GM12878 (cell line): ENCODE measurements at regions not wholly inside any gene's neighbourhood (a gene's known extent, or its start where the extent isn't known, plus 50 kb on each side); places are given as distances from the start of the nearest gene placed in this dataset.

Source experiments
- ATAC-seq: fragments of 200-7000 bp; cut with Tn5 transposase; 3 replicates; pipeline ENCODE4 v1.9.1; 2020; ENCODE audit warnings: mild to moderate bottlenecking, moderate library complexity
- BruUV-seq: library from RNA; stranded (reverse); fragments of 400-500 nt; replicated peaks from 2 replicates; lab custom pipeline; 2021; lab: Mats Ljungman, UMichigan
- CTCF ChIA-PET: fragments of 300-600 bp; sonication (Branson Sonifier 250); formaldehyde crosslinking; extraction: SDS; loops from one replicate; lab custom pipeline; 2021; ENCODE audit warnings: inconsistent platforms; lab: Yijun Ruan, JAX
- POLR2A ChIA-PET: fragments of 350-600 bp; formaldehyde crosslinking; extraction: SDS; loops from one replicate; lab custom pipeline; 2021; ENCODE audit warnings: inconsistent platforms; lab: Charles Lee
- RAD21 ChIA-PET: fragments of 300-600 bp; sonication (Branson Sonifier 250); formaldehyde crosslinking; loops from one replicate; lab custom pipeline; 2023; ENCODE audit warnings: antibody characterized with exemption; ENCODE audit not compliant: unreplicated experiment; lab: Charles Lee
- SMC1A ChIA-PET: fragments of 300-600 bp; sonication (Branson Sonifier 250); formaldehyde crosslinking; loops from one replicate; lab custom pipeline; 2023; ENCODE audit not compliant: unreplicated experiment, uncharacterized antibody; lab: Charles Lee
- DNase-seq: peaks from one replicate; pipeline ENCODE4 v3.0.0-alpha.2; 2011; ENCODE audit warnings: low read depth, low spot score
- FAIRE-seq: peaks from 3 replicates; lab custom pipeline; 2011; peaks lifted over from hg19 to GRCh38; lab: Jason Lieb, UNC
- H2AFZ ChIP-seq: 2 replicates; pipeline ENCODE4 v1.6.0; 2011; ENCODE audit warnings: low read depth, low read length, control low read depth; ENCODE audit not compliant: control insufficient read depth
- H3K27ac ChIP-seq: 2 replicates; pipeline ENCODE4 v1.5.1; 2011; ENCODE audit warnings: control low read depth; ENCODE audit not compliant: control insufficient read depth, insufficient read depth
- H3K27me3 ChIP-seq, 2 experiments: replicated peaks in 1 of 2; 2 replicates each; pipeline versions ENCODE4 v1.6.0 to v1.6.1; 2011; ENCODE audit warnings: low read length in 1 of 2; ENCODE audit not compliant: control insufficient read depth in 2 of 2, insufficient read depth in 2 of 2
- H3K36me3 ChIP-seq, 2 experiments: 2 replicates each; pipeline ENCODE4 v1.5.1; 2011; ENCODE audit warnings: low read length in 1 of 2; ENCODE audit not compliant: control insufficient read depth in 2 of 2, insufficient read depth in 2 of 2
- H3K4me1 ChIP-seq: 2 replicates; pipeline ENCODE4 v1.6.1; 2011; ENCODE audit warnings: mild to moderate bottlenecking, low read length, moderate library complexity, mixed read lengths; ENCODE audit not compliant: control insufficient read depth, insufficient read depth
- H3K4me2 ChIP-seq: 2 replicates; pipeline ENCODE4 v1.6.0; 2011; ENCODE audit warnings: control low read depth; ENCODE audit not compliant: control insufficient read depth, insufficient read depth
- H3K4me3 ChIP-seq: fragments of 200-600 bp; sonication (generic); 2 replicates; pipeline ENCODE4 v1.5.1; 2016
- H3K79me2 ChIP-seq: 2 replicates; pipeline ENCODE4 v1.6.0; 2011; ENCODE audit warnings: low read length; ENCODE audit not compliant: control insufficient read depth, insufficient read depth
- H3K9ac ChIP-seq: 2 replicates; pipeline ENCODE4 v1.8.0; 2011; ENCODE audit warnings: low read length, control low read depth, mixed read lengths; ENCODE audit not compliant: control insufficient read depth, insufficient read depth
- H3K9me3 ChIP-seq: replicated peaks from 3 replicates; pipeline ENCODE4 v1.5.1; 2011; ENCODE audit warnings: mild to moderate bottlenecking, low read length; ENCODE audit not compliant: control insufficient read depth, insufficient read depth
- H4K20me1 ChIP-seq: 2 replicates; pipeline ENCODE4 v1.6.0; 2011; ENCODE audit not compliant: control insufficient read depth, insufficient read depth
- CBX3 ChIP-seq: fragments of 200-600 bp; sonication (generic); IDR thresholded peaks from 2 replicates; pipeline ENCODE4 v1.6.1; 2016; ENCODE audit warnings: low read depth, borderline replicate concordance
- CHD2 ChIP-seq: IDR thresholded peaks from 2 replicates; pipeline ENCODE4 v1.6.1; 2011; ENCODE audit warnings: low read depth, low read length, improper control_type of control experiment, borderline replicate concordance
- ESRRA ChIP-seq: IDR thresholded peaks from 2 replicates; pipeline ENCODE4 v1.6.1; 2012; ENCODE audit warnings: mild to moderate bottlenecking, low read length, improper control_type of control experiment
- HDAC6 ChIP-seq: fragments of 200-600 bp; sonication (generic); IDR thresholded peaks from one replicate; pipeline ENCODE4 v1.8.0; 2017; ENCODE audit warnings: antibody characterized with exemption; ENCODE audit not compliant: unreplicated experiment
- NBN ChIP-seq: fragments of 450-650 bp; IDR thresholded peaks from 2 replicates; pipeline ENCODE4 v1.6.1; 2016
- POLR2AphosphoS2 ChIP-seq: IDR thresholded peaks from 2 replicates; pipeline ENCODE4 v1.6.1; 2011; ENCODE audit warnings: low read depth, mild to moderate bottlenecking, low read length, improper control_type of control experiment, moderate library complexity
- RAD21 ChIP-seq: IDR thresholded peaks from 2 replicates; pipeline ENCODE4 v1.6.1; 2011; ENCODE audit warnings: mild to moderate bottlenecking, low read depth, low read length, moderate library complexity; ENCODE audit not compliant: insufficient read depth
- SPI1 ChIP-seq: IDR thresholded peaks from 2 replicates; pipeline ENCODE4 v1.6.1; 2011; ENCODE audit warnings: low read depth, mild to moderate bottlenecking, low read length, moderate library complexity, borderline replicate concordance; ENCODE audit not compliant: insufficient read depth
- TARDBP ChIP-seq: IDR thresholded peaks from 2 replicates; pipeline ENCODE4 v1.6.1; 2016; ENCODE audit warnings: borderline replicate concordance
- TCF12 ChIP-seq: IDR thresholded peaks from 2 replicates; pipeline ENCODE4 v1.6.1; 2011; ENCODE audit warnings: low read depth, mild to moderate bottlenecking, low read length
- WRNIP1 ChIP-seq: IDR thresholded peaks from 2 replicates; pipeline ENCODE4 v1.6.1; 2011; ENCODE audit warnings: low read depth, low read length, improper control_type of control experiment, borderline replicate concordance
- ZNF207 ChIP-seq: fragments of 450-650 bp; IDR thresholded peaks from 2 replicates; pipeline ENCODE4 v1.6.1; 2014; ENCODE audit warnings: antibody characterized with exemption, mild to moderate bottlenecking, borderline replicate concordance
- WGBS: methylation state at CpG from one replicate; pipeline ENCODE4 v1.1.6; 2016; ENCODE audit warnings: low lambda C conversion rate; ENCODE audit not compliant: insufficient replicate concordance, insufficient coverage; ENCODE audit errors: missing lambda C conversion rate; 5-methylcytosine and 5-hydroxymethylcytosine counted together
- in situ Hi-C: fragments of 300-500 bp; cut with MboI; formaldehyde crosslinking; loops from 9 replicates; pipeline ENCODE4 v1.14.3; 2018; ENCODE audit warnings: mixed read lengths
- intact Hi-C: fragments of 100-400 bp; cut with micrococcal nuclease; formaldehyde crosslinking; loops from one replicate; pipeline ENCODE4 v1.14.2; 2022; ENCODE audit not compliant: unreplicated experiment
- TF ChIP-seq, protein P1 (sequence below): fragments of 450-650 bp; IDR thresholded peaks from 2 replicates; pipeline ENCODE4 v1.6.1; 2016; ENCODE audit warnings: mild to moderate bottlenecking
- TF ChIP-seq, protein P2 (sequence below): IDR thresholded peaks from 2 replicates; pipeline ENCODE4 v1.6.1; 2012; ENCODE audit warnings: low read depth, low read length, improper control_type of control experiment
- TF ChIP-seq, protein P3 (sequence below): fragments of 450-650 bp; IDR thresholded peaks from 2 replicates; pipeline ENCODE4 v1.6.1; 2016; ENCODE audit warnings: mild to moderate bottlenecking
- TF ChIP-seq, protein P4 (sequence below): fragments of 150-350 bp; IDR thresholded peaks from 2 replicates; pipeline ENCODE4 v1.6.1; 2014; ENCODE audit warnings: mild to moderate bottlenecking, low read depth, low read length
- TF ChIP-seq, protein P5 (sequence below): fragments of 450-650 bp; IDR thresholded peaks from 2 replicates; pipeline ENCODE4 v1.6.1; 2014; ENCODE audit warnings: mild to moderate bottlenecking
- TF ChIP-seq, protein P6 (sequence below): IDR thresholded peaks from 2 replicates; pipeline ENCODE4 v1.6.1; 2011; ENCODE audit warnings: mild to moderate bottlenecking, low read depth, low read length, moderate library complexity; ENCODE audit not compliant: insufficient replicate concordance

DNA sequence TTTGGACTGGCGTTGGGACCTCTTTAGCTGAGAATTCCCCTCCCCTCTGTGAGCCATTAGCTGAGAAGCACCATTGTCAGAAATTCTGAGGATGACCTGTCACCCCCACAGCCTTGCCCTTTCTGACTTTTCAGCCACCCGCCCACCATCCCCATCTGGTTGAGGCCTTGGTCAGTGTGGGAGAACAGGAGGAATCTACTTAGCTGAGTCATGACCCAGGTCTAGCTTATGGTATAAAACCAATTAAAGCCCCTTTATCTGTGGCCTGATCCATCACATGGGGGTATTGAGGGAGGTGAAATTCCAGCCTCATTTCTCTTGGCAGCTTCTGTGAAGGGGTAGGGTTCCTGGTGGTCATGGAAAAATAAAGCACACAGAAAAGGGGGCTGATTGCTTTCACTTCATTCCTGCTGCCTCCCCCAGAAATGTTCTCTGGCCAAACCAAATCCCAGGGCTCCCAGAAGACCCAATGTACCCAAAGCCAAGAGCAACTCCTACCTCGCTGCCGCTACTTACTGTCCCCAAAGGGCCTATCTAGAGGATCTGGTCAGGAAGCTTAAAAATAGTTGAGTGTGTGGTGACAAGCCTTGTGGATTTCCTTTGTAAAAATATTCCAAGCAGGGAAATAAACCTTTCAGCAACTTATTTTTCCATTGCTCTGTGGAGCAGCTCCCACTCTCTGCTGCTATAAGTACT is 174.8 kb upstream of the TNC start:
- no peaks in the 10 kb centered on the region for H3K79me2 ChIP-seq
- no peak overlapping the region for H3K4me2 ChIP-seq
- no peak for DNase-seq
- no peaks in the 10 kb centered on the region for H3K36me3 ChIP-seq
- H4K20me1 ChIP-seq = no peaks in the 10 kb centered on the region
- H3K9ac ChIP-seq = no peak overlapping the region
- H3K4me3 ChIP-seq = no peak overlapping the region
- 43% methylated on average over 4 of the region's 4 CpGs for WGBS
- in situ Hi-C loops (no loop called here), intact Hi-C loops (no loop called here)
- ATAC-seq = no peak
- H3K27me3 ChIP-seq = no peaks in the 10 kb centered on the region
- ChIA-PET POLR2A (no interaction called here), SMC1A (interaction anchor here (0.9 kb wide), 1 partner anchor 18 kb away, joined by 3 read pairs; no protein-coding TSS in a partner anchor), RAD21 (no interaction called here), CTCF (interaction anchor here (1.0 to 1.1 kb wide), 2 partner anchors 8 to 10 kb away, joined by 3 read pairs; no protein-coding TSS in a partner anchor)
- no peak overlapping the region for H2AFZ ChIP-seq
- BruUV-seq = no TSS peak
- no peaks in the 10 kb centered on the region for H3K4me1 ChIP-seq
- no peak for FAIRE-seq
- no peaks in the 10 kb centered on the region for H3K9me3 ChIP-seq
- H3K27ac ChIP-seq = no peak overlapping the region
- no peak for TF ChIP-seq CHD2
- TF ChIP-seq CBX3 = no peak
- TF ChIP-seq HDAC6 = no peak
- TF ChIP-seq, protein P1, sequence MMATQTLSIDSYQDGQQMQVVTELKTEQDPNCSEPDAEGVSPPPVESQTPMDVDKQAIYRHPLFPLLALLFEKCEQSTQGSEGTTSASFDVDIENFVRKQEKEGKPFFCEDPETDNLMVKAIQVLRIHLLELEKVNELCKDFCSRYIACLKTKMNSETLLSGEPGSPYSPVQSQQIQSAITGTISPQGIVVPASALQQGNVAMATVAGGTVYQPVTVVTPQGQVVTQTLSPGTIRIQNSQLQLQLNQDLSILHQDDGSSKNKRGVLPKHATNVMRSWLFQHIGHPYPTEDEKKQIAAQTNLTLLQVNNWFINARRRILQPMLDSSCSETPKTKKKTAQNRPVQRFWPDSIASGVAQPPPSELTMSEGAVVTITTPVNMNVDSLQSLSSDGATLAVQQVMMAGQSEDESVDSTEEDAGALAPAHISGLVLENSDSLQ = no peak
- TF ChIP-seq, protein P2, sequence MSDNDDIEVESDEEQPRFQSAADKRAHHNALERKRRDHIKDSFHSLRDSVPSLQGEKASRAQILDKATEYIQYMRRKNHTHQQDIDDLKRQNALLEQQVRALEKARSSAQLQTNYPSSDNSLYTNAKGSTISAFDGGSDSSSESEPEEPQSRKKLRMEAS = no peak
- TF ChIP-seq, protein P3, sequence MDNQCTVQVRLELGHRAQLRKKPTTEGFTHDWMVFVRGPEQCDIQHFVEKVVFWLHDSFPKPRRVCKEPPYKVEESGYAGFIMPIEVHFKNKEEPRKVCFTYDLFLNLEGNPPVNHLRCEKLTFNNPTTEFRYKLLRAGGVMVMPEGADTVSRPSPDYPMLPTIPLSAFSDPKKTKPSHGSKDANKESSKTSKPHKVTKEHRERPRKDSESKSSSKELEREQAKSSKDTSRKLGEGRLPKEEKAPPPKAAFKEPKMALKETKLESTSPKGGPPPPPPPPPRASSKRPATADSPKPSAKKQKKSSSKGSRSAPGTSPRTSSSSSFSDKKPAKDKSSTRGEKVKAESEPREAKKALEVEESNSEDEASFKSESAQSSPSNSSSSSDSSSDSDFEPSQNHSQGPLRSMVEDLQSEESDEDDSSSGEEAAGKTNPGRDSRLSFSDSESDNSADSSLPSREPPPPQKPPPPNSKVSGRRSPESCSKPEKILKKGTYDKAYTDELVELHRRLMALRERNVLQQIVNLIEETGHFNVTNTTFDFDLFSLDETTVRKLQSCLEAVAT = no peak
- no peak for TF ChIP-seq NBN
- TF ChIP-seq, protein P4, sequence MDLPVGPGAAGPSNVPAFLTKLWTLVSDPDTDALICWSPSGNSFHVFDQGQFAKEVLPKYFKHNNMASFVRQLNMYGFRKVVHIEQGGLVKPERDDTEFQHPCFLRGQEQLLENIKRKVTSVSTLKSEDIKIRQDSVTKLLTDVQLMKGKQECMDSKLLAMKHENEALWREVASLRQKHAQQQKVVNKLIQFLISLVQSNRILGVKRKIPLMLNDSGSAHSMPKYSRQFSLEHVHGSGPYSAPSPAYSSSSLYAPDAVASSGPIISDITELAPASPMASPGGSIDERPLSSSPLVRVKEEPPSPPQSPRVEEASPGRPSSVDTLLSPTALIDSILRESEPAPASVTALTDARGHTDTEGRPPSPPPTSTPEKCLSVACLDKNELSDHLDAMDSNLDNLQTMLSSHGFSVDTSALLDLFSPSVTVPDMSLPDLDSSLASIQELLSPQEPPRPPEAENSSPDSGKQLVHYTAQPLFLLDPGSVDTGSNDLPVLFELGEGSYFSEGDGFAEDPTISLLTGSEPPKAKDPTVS = no peak
- no peak for TF ChIP-seq TCF12
- TF ChIP-seq ZNF207 = no peak
- TF ChIP-seq, protein P5, sequence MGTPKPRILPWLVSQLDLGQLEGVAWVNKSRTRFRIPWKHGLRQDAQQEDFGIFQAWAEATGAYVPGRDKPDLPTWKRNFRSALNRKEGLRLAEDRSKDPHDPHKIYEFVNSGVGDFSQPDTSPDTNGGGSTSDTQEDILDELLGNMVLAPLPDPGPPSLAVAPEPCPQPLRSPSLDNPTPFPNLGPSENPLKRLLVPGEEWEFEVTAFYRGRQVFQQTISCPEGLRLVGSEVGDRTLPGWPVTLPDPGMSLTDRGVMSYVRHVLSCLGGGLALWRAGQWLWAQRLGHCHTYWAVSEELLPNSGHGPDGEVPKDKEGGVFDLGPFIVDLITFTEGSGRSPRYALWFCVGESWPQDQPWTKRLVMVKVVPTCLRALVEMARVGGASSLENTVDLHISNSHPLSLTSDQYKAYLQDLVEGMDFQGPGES = no peak
- TF ChIP-seq, protein P6, sequence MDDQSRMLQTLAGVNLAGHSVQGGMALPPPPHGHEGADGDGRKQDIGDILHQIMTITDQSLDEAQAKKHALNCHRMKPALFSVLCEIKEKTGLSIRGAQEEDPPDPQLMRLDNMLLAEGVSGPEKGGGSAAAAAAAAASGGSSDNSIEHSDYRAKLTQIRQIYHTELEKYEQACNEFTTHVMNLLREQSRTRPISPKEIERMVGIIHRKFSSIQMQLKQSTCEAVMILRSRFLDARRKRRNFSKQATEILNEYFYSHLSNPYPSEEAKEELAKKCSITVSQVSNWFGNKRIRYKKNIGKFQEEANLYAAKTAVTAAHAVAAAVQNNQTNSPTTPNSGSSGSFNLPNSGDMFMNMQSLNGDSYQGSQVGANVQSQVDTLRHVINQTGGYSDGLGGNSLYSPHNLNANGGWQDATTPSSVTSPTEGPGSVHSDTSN = no peak
- TF ChIP-seq RAD21 = no peak
- no peak for TF ChIP-seq ESRRA
- TF ChIP-seq POLR2AphosphoS2 = no peak
- no peak for TF ChIP-seq SPI1
- no peak for TF ChIP-seq TARDBP
- TF ChIP-seq WRNIP1 = no peak
